NB4 (cell line): ENCODE measurements at regions not wholly inside any gene's neighbourhood (a gene's known extent, or its start where the extent isn't known, plus 50 kb on each side); places are given as distances from the start of the nearest gene placed in this dataset.

ENCODE experiments used
- CTCF ChIP-seq: IDR thresholded peaks from one replicate; pipeline ENCODE4 v1.5.1; 2012; ENCODE audit warnings: low read depth, low read length
- MAX ChIP-seq: IDR thresholded peaks from 2 replicates; pipeline ENCODE4 v1.6.1; 2011; ENCODE audit warnings: low read depth, low read length
- MYC ChIP-seq: IDR thresholded peaks from 2 replicates; pipeline ENCODE4 v1.6.1; 2011; ENCODE audit warnings: low read depth, low read length
- POLR2A ChIP-seq: IDR thresholded peaks from 2 replicates; pipeline ENCODE4 v1.6.1; 2011; ENCODE audit warnings: mild to moderate bottlenecking; ENCODE audit not compliant: insufficient read length; ENCODE audit errors: extremely low read depth

GRCh38 chr5:104951829-104952228 lies 1389.2 kb upstream of the NUDT12 start:
- TF ChIP-seq POLR2A: no peak
- TF ChIP-seq CTCF: no peak
- no peak for TF ChIP-seq MAX
- no peak for TF ChIP-seq MYC
